H9 (cell line): ENCODE measurements at regions not wholly inside any gene's neighbourhood (a gene's known extent, or its start where the extent isn't known, plus 50 kb on each side); places are given as distances from the start of the nearest gene placed in this dataset.

ENCODE experiments used
- DNase-seq: peaks from one replicate; pipeline ENCODE4 v3.0.0-alpha.2; 2017
- H2AFZ ChIP-seq: one replicate; pipeline ENCODE4 v1.6.1; 2013; ENCODE audit warnings: mild to moderate bottlenecking, low read length, control low read depth, moderate library complexity
- H2AK5ac ChIP-seq: 2 replicates; pipeline ENCODE4 v1.6.1; 2013; ENCODE audit warnings: low read length, control low read depth, mixed read lengths; ENCODE audit not compliant: insufficient read length
- H2BK120ac ChIP-seq: one replicate; pipeline ENCODE4 v1.6.1; 2013; ENCODE audit warnings: low read depth, mild to moderate bottlenecking, low read length, control low read depth, inconsistent platforms; ENCODE audit not compliant: poor library complexity, severe bottlenecking
- H2BK12ac ChIP-seq: 2 replicates; pipeline ENCODE4 v1.6.1; 2013; ENCODE audit warnings: low read length, control low read depth, mixed read lengths, low read depth; ENCODE audit not compliant: insufficient read length
- H2BK15ac ChIP-seq: 2 replicates; pipeline ENCODE4 v1.6.1; 2013; ENCODE audit warnings: low read depth, low read length, control low read depth
- H2BK20ac ChIP-seq: one replicate; pipeline ENCODE4 v1.6.1; 2013; ENCODE audit warnings: low read depth, mild to moderate bottlenecking, low read length, control low read depth, inconsistent platforms; ENCODE audit not compliant: poor library complexity, severe bottlenecking
- H2BK5ac ChIP-seq: 2 replicates; pipeline ENCODE4 v1.6.1; 2013; ENCODE audit warnings: low read length, control low read depth, mixed read lengths; ENCODE audit not compliant: insufficient read length
- H3K14ac ChIP-seq: 2 replicates; pipeline ENCODE4 v1.6.1; 2013; ENCODE audit warnings: low read length, control low read depth; ENCODE audit not compliant: insufficient read depth
- H3K18ac ChIP-seq: 2 replicates; pipeline ENCODE4 v1.6.1; 2013; ENCODE audit warnings: low read depth, mild to moderate bottlenecking, mixed read lengths, low read length, control low read depth; ENCODE audit not compliant: insufficient read length
- H3K23ac ChIP-seq: 2 replicates; pipeline ENCODE4 v1.6.1; 2013; ENCODE audit warnings: low read length, control low read depth, mixed read lengths, low read depth; ENCODE audit not compliant: insufficient read length
- H3K23me2 ChIP-seq: 2 replicates; pipeline ENCODE4 v1.6.1; 2013; ENCODE audit warnings: low read depth, mild to moderate bottlenecking, mixed read lengths, low read length, control low read depth; ENCODE audit not compliant: insufficient read length, poor library complexity, severe bottlenecking
- H3K27ac ChIP-seq: 2 replicates; pipeline ENCODE4 v1.5.1; 2013; ENCODE audit warnings: low read length, control low read depth, mixed read lengths, low read depth; ENCODE audit not compliant: insufficient read length
- H3K27me3 ChIP-seq: 2 replicates; pipeline ENCODE4 v1.6.1; 2013; ENCODE audit warnings: low read length, control low read depth, inconsistent platforms; ENCODE audit not compliant: insufficient read depth
- H3K4ac ChIP-seq: 2 replicates; pipeline ENCODE4 v1.6.1; 2013; ENCODE audit warnings: low read depth, mild to moderate bottlenecking, control low read depth, inconsistent platforms, low read length, moderate library complexity
- H3K4me1 ChIP-seq: 2 replicates; pipeline ENCODE4 v1.6.1; 2013; ENCODE audit warnings: low read length, control low read depth, inconsistent platforms; ENCODE audit not compliant: insufficient read depth
- H3K4me2 ChIP-seq: 2 replicates; pipeline ENCODE4 v1.6.1; 2013; ENCODE audit warnings: low read length, control low read depth, mixed read lengths; ENCODE audit not compliant: insufficient read length, insufficient read depth
- H3K56ac ChIP-seq: 2 replicates; pipeline ENCODE4 v1.6.1; 2013; ENCODE audit warnings: low read depth, mild to moderate bottlenecking, mixed read lengths, low read length, control low read depth; ENCODE audit not compliant: insufficient read length
- H3K79me1 ChIP-seq: 2 replicates; pipeline ENCODE4 v1.6.1; 2013; ENCODE audit warnings: low read depth, mild to moderate bottlenecking, moderate library complexity, low read length, control low read depth, inconsistent platforms; ENCODE audit not compliant: insufficient read depth, poor library complexity, severe bottlenecking
- H3K79me2 ChIP-seq: 2 replicates; pipeline ENCODE4 v1.6.1; 2013; ENCODE audit warnings: low read length, control low read depth, inconsistent platforms; ENCODE audit not compliant: insufficient read depth
- H3K9ac ChIP-seq: 2 replicates; pipeline ENCODE4 v1.6.1; 2013; ENCODE audit warnings: low read length, control low read depth, mixed read lengths; ENCODE audit not compliant: insufficient read length; ENCODE audit errors: extremely low read depth
- H3K9me3 ChIP-seq: one replicate; pipeline ENCODE4 v1.6.1; 2013; ENCODE audit warnings: low read depth, low read length, inconsistent platforms; ENCODE audit not compliant: control insufficient read depth
- H3T11ph ChIP-seq: one replicate; pipeline ENCODE4 v1.6.1; 2013; ENCODE audit warnings: mild to moderate bottlenecking, low read length, control low read depth, inconsistent platforms
- H4K20me1 ChIP-seq: one replicate; pipeline ENCODE4 v1.6.1; 2013; ENCODE audit not compliant: control insufficient read depth, insufficient read length, insufficient read depth
- H4K5ac ChIP-seq: 2 replicates; pipeline ENCODE4 v1.6.1; 2013; ENCODE audit warnings: low read depth, mild to moderate bottlenecking, mixed read lengths, low read length, control low read depth; ENCODE audit not compliant: insufficient read length
- H4K8ac ChIP-seq: replicated peaks from 2 replicates; pipeline ENCODE4 v1.6.1; 2013; ENCODE audit warnings: low read length, control low read depth, mixed read lengths, low read depth; ENCODE audit not compliant: insufficient read length
- H4K91ac ChIP-seq: 2 replicates; pipeline ENCODE4 v1.6.1; 2013; ENCODE audit warnings: low read depth, mild to moderate bottlenecking, moderate library complexity, mixed read lengths, low read length, control low read depth; ENCODE audit not compliant: insufficient read length
- H3K27ac Mint-ChIP-seq, 3 experiments: 2 replicates in 2 of 3; 3 replicates in 1 of 3; pipeline ENCODE4 v1.8.0; 2020 to 2021; ENCODE audit warnings: mixed read lengths in 3 of 3, mild to moderate bottlenecking in 1 of 3, moderate library complexity in 1 of 3
- H3K27me3 Mint-ChIP-seq: 2 replicates; pipeline ENCODE4 v1.8.0; 2021; ENCODE audit warnings: low read depth, mild to moderate bottlenecking, moderate library complexity, mixed read lengths
- H3K36me3 Mint-ChIP-seq, 3 experiments: 2 replicates in 2 of 3; 3 replicates in 1 of 3; pipeline ENCODE4 v1.8.0; 2020 to 2021; ENCODE audit warnings: low read depth in 3 of 3, mixed read lengths in 3 of 3; ENCODE audit not compliant: insufficient read depth in 1 of 3
- H3K4me1 Mint-ChIP-seq, 2 experiments: 2 replicates each; pipeline ENCODE4 v1.8.0; 2020; ENCODE audit warnings: mixed read lengths in 2 of 2
- H3K4me3 Mint-ChIP-seq, 2 experiments: 2 replicates in 1 of 2; 3 replicates in 1 of 2; pipeline ENCODE4 v1.8.0; 2020 to 2021; ENCODE audit warnings: mild to moderate bottlenecking in 2 of 2, mixed read lengths in 2 of 2, moderate library complexity in 1 of 2
- H3K9me3 Mint-ChIP-seq, 2 experiments: 2 replicates in 1 of 2; 3 replicates in 1 of 2; pipeline ENCODE4 v1.8.0; 2020; ENCODE audit warnings: mild to moderate bottlenecking in 2 of 2, mixed read lengths in 2 of 2, moderate library complexity in 1 of 2
- CTCF ChIP-seq: fragments of 200-600 bp; sonication (generic); conservative IDR thresholded peaks from 3 replicates; pipeline ENCODE4 v1.8.0; 2021; ENCODE audit warnings: antibody characterized with exemption, mild to moderate bottlenecking
- WGBS: extraction: QIAGEN DNeasy Blood & Tissue Kit; methylation state at CpG from one replicate; pipeline ENCODE4 v1.1.7; 2013; ENCODE audit warnings: missing lambda C conversion rate, low lambda C conversion rate, mixed read lengths; ENCODE audit not compliant: insufficient read length; ENCODE audit errors: extremely low coverage; 5-methylcytosine and 5-hydroxymethylcytosine counted together

- no peak overlapping the region for H2AFZ ChIP-seq
- no peak overlapping the region for H4K5ac ChIP-seq
- no peak overlapping the region for H3K4ac ChIP-seq
- H4K20me1 ChIP-seq, result no peaks in the 10 kb centered on the region
- H4K8ac ChIP-seq, result no peak overlapping the region
- H3K9ac ChIP-seq, result no peak overlapping the region
- no peak overlapping the region for H3K56ac ChIP-seq
- no peak overlapping the region for H3K27ac Mint-ChIP-seq
- no CpG with 5 or more reads among the region's 5 CpGs for WGBS
- no peak overlapping the region for H4K91ac ChIP-seq
- no peaks in the 10 kb centered on the region for H3K79me2 ChIP-seq
- H3K14ac ChIP-seq, result no peak overlapping the region
- no peak overlapping the region for H2BK15ac ChIP-seq
- H3K23ac ChIP-seq, result no peak overlapping the region
- H3K27me3 ChIP-seq, result no peaks in the 10 kb centered on the region
- H3K18ac ChIP-seq, result no peak overlapping the region
- TF ChIP-seq CTCF, result no peak
- no peaks in the 10 kb centered on the region for H3K23me2 ChIP-seq
- no peak overlapping the region for H3T11ph ChIP-seq
- H2BK20ac ChIP-seq, result no peak overlapping the region
- peaks cover 12 to 16% of the 10 kb centered on the region in 2 experiments for H3K4me1 Mint-ChIP-seq
- H3K27me3 Mint-ChIP-seq, result no peaks in the 10 kb centered on the region
- no peak overlapping the region for H2AK5ac ChIP-seq
- H3K9me3 Mint-ChIP-seq, result peaks cover 11 to 14% of the 10 kb centered on the region in 2 experiments; a peak in 4 of 5 replicates
- H3K4me1 ChIP-seq, result peaks cover 8% of the 10 kb centered on the region; the same call in 1 of the 2 replicates
- H3K4me3 Mint-ChIP-seq, result no peak overlapping the region
- H3K36me3 Mint-ChIP-seq, result peaks cover 9 to 17% (median 14%) of the 10 kb centered on the region in 3 experiments
- H2BK120ac ChIP-seq, result no peak overlapping the region
- H3K4me2 ChIP-seq, result no peak overlapping the region
- no peaks in the 10 kb centered on the region for H3K79me1 ChIP-seq
- H3K27ac ChIP-seq, result no peak overlapping the region
- no peak overlapping the region for H2BK5ac ChIP-seq
- no peaks in the 10 kb centered on the region for H3K9me3 ChIP-seq
- no peak for DNase-seq
- H2BK12ac ChIP-seq, result no peak overlapping the region
Measured at GRCh38 chr10:16352146-16352545, 84.7 kb upstream of the PTER start.
